GM19372 (cell line): ENCODE measurements at regions not wholly inside any gene's neighbourhood (a gene's known extent, or its start where the extent isn't known, plus 50 kb on each side); places are given as distances from the start of the nearest gene placed in this dataset.

Experiments used
- ATAC-seq: cut with Tn5 transposase; IDR thresholded peaks from one replicate; pipeline ENCODE4 v1.9.1; 2021; ENCODE audit warnings: mild to moderate bottlenecking, low read depth, moderate library complexity; ENCODE audit not compliant: unreplicated experiment

DNA sequence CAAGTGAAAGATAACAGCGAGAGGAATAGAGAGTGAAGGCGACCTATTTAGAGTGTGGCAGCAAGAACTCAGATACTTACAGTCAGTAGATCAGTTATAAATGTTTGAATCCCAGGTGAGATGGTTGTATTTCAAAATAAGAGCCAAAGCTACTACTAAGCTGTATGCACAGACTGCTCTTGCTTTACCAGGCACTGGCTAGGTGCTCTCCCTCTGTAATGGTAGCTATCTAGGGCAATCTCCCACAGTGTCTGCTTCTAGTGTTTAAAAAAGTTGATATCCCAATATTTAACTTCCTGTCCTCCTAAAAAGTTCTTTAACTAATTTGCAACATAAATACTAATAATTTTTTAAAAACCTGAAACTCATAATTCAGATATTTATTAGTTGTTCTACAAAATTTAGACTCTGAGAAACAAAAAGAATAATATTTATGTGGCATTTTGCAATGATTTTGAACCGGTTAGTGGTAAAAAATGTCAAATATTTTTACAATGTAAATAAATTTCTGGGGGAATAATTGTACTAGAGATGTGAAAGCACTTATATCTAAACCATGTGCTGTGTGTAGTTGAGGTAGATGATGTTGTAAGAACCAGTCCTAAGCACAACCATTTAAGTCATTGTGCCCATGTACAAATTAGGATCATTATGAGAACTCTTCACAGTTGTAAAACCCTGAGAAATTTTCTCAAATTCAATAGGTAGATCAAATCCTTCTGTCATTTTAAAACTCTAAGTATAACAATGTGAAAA lies 349.3 kb upstream of the SEMA3D start:
- no peak for ATAC-seq

DNA sequence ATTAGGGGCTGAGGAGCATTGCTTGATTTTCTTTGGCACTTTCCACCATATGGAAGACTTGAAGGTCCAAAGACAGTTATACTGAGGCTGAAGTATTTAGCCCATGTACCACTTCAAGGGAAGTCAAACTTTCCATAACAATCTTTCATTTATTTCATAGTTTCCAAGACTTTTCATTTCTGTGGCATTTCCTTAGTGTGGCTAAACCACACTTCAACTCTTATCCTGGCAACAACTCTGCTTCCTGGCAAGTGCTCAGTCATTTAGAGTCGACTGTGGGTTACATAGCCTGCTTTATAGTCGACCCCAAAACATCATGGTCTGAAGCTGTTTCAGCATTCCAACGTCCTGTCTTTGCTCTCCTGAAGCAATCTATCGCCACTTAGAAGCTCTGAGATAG lies 343.0 kb upstream of the SEMA3D start:
- ATAC-seq = no peak

DNA sequence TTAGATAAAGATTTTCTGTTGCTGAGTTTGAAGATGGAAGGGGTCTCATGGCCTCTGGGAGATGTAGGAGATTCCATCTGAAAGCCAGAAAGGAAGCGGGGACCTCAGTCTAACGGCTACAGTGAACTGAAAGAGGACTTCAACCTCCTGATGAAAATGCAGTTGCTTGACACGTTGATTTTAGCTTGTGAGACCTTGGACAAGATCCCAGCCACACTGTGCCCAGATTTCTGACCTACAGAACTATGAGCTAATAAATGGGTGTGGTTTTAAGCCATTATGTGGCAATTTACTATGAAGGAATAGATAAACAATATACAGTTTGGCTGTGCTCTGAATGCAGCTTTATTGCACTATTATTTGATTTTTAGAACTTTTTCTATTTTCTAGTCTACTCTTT lies 342.3 kb upstream of the SEMA3D start:
- no peak for ATAC-seq

DNA sequence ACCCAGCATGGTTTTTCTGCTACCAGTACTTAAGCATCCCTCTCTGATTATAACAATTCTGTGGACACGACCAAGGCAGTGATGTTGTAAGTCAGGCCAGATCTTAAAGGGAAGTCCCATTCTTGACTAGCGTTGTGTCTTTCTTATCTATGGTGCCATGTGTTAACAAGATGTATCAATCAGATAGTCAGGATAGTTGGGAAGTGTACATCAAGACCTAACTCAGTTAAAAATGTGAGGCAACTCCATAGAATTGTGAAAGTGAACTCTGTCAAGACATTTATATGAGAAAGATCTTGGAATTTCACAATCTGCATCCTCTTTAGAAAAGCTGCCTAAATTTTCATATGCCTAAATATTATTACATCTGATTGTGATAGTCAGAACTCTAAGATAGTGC lies 341.7 kb upstream of the SEMA3D start:
- ATAC-seq = no peak

DNA sequence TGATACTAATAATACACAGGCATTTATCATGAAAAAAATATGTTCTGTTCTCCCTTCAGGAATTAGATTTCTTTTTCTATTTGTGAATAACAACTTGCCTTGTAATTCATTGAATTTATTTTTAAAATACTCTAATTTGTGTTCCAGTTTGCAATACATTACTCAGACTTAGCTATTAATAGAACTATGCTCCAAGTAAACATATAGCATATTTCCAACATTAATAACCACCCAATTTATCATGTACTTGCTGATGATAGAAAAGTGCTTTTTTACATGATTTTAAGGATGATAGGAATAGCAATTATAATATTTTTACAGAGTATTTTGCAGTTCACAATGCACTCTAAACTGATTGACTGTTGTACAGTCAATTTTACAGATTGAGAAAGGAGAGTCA lies 338.8 kb upstream of the SEMA3D start:
- no peak for ATAC-seq

DNA sequence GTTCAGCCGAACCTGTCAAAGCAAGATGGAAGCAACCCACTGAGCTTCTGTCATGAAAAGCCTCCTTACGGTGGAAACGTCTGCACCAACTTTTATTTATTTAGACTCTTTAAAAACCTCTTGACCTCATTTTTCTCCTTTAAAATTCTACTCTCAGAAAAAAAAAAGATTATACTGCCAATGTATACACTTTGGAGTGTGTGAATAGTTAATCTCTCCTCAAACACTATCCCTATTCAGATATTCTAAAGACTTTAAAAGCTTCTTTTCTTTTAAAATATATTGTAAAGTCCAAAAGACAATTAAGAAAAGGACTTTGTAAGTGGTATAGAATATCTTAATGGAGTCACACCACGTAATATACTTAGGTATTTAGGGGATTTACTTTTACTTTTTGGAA lies 335.2 kb upstream of the SEMA3D start:
- no peak for ATAC-seq

DNA sequence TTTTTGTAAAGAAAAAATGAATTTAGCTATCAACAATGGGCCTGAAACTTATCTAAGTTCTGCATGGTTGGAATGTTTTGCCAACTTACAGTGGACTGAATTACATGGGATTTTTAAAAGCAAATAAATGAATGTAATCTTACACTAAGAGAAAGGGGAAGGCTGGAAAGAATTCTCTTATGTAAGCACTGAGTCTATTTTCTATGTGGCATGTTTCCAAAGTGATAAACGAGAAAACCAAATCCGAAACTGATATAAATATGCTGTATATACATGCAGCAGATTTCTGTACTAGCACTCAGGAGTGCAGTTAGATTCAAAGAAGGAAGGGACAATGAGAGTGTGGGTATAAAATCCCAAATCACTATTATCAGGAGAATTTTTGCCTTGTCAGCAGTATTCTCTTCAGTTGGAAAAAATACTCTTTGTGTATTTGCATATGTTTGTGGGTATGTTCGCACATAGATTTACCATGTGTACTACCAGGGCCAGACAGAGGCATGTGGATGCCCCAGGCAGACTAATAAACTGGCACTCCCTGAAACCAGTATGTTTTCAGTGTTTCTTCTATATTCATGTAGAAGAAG lies 334.3 kb upstream of the SEMA3D start:
- ATAC-seq = no peak

DNA sequence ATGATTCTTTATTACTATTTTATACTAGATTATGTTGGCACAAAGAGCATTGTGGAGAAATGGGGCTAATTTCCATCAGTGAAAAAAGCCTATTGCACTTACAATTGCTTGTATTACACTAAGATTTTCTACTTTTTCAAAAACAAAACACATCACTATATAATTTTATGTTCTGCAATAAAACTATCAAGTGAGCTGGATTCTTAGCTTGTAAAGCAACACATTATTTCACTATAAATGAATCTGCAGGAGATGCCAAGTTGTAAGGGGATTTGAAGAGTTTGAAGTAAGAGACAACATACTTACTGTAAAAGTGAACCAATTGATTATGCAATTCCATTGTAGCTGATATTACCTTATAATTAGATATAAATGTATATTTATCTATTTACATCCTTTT lies 333.3 kb upstream of the SEMA3D start:
- ATAC-seq = no peak

DNA sequence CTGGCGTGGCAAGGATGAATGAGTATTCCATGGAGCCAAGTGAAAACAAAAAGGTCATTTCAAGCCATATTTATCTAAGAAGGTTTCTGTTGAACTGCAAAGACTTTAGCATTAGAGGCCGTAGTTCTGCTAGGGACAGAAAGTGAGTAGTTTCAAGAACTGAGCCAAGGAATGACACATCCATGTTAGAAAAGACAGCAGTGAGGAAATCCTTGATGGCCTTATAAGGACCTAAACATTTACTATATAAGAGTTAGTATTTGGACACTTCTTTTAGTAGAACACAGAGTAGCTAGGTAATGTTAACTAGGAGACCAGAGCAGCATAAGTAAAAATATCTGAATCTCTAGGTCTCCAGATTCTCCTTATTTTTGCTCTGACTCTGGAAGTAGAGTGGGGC lies 329.8 kb upstream of the SEMA3D start:
- no peak for ATAC-seq

DNA sequence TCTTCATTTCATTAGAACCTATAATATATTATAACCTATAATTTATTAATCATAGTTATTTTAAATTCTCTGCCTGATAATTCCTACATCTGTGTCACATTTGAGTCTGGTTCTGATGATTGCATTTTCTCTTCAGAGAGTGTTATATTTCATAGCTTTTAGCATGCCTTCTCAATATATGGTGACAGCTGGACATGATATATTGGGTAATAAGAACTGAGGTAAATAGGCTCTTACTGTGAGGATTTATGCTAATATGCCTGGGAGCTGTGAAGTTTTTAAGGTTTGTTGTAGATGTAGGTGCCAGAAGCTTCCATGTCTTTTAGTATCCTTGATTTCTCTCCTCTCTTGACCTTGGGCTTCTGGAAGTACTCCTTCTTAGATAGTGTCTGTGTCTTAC lies 325.9 kb upstream of the SEMA3D start:
- no peak for ATAC-seq

DNA sequence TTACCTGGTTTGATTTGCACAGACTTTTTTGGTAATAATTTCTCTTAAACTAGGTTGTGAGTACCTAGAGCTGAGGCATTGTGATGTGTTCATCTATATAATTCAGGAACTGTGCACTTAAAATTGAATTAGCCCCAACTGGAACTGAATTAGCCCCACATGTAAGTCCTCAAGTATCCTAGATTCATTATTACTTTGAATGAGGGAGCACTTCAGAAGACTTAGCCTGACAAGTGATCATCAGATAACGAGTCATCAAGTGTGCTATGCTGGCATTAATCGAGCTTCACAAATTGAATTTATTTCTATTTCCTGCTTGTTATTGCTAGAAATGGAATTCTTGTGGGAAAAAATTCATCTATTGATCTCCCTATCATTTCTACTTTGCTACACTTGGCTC lies 323.4 kb upstream of the SEMA3D start:
- no peak for ATAC-seq

DNA sequence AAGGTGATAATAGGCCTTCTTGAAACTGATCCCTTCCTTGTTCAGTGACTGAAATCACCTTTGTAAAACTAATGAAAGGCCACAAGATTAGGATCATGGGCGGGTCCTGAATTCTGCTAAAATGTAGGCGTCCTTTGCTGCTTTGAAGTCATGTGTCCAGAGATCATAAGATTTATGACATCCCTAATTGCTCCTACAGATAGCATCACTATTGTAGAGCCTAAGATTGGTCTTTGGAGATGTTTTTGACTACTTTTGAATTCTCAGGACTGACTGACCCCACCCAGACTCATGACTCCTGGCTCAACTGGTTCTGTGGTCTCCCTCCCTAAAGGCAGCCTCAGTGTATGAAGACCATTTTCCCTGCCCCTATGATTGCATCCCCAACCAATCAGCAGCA lies 322.6 kb upstream of the SEMA3D start:
- no peak for ATAC-seq

DNA sequence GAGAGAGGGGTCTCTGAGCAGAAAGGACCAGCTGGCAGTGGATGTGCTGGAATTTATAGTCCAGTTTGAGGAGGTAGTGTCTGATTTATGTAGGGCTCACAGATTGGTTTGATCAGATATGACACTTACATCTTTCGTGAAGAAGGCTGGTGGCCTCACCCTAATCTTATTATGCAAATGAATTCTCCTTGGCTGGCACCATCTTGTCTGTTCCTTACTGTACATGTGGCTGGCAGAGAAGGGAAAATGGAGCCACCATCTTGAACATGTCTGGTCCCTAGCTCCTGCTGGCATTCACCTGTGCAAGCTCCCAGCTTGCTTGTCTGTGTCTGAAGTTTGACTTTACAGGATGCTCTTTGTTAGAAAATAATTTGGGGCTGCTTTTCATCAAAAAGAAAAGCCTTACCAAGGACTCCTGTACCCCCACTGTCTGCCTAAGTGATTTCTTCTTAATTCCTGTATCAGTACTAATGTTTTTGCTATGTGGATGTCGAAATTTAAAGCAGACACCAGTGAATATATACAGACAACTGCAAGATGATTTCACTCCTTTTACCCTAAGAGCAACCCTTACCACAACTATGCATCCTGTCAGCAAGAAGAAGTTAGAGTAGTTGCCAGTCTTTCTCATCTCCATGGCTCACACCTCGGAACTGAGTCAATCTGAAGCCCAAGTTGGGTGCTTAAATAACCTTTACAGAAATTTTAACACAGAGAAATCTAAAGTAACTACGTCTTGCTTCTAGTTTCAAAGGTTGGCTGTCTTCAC lies 322.0 kb upstream of the SEMA3D start:
- no peak for ATAC-seq

DNA sequence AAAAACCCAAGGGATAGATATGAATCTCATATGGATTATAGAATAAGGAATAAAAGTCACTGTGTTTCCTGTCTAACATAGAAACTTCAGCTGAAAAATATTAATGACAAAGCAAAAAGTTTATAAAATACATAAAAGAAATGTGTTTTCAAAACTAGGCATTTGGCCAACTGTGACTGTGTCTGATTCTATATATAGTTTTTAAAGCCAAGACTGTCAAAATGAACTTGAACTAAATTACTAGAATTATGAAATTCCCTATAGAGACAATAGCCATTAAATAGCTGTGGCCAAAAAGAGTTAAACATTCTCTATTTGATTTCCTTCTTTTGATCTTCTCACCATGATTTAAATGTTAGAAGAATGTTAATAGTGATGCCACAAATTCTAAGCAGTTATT lies 311.2 kb upstream of the SEMA3D start:
- ATAC-seq = no peak

DNA sequence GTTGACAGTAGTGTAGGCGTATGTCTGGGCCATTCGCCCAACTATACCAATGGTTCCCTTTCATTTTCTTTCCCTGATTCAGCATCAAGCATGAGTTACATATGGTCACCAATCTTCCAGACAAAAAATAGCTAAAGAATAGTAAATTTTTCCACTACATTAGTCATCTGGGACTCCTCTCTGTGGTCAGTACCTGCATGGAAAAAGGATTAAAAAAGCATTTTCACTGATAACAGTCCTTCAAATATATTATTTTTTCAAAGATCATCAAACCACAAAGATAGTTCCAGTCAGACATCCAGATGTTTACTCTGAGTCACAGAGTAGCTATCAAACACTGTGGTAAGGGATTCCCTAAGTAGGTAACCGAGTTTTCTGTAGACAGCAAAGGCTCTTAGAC lies 302.6 kb upstream of the SEMA3D start:
- no peak for ATAC-seq

DNA sequence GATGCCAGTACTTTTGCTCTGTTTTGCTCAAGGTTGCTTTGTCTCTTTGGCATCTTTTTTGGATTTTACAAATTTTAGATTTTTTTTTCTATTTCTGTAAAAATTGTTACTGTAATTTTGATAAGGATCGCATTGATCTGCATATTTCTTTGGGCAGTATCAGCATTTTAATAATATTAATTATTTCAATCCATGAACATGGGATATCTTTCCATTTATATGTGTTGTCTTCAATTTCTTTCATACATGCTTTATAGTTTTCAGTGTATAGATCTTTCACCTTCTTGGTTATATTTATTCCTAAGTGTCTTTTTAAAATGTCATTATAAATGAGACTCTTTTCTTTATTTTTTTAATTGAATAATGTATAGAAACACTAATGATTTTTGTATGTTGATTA lies 301.6 kb upstream of the SEMA3D start:
- no peak for ATAC-seq

DNA sequence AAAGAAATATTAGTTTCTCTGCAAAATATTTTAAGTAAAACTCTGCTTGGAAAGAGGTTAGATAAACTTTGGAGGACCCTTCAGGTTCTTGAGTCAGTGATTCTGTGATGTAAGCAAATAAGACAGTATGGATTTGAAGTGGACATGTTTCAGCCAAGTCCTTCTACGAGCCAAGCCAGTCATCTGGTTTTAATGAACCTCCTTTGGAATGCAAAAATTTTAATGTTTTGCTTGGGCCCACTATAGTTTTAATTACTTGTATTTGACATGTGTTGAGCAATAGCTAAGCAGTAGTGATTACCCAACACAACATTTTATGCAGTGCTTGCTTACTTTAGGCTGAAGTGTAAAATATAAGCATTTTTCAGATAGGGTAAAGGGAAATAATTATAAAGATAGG lies 296.3 kb upstream of the SEMA3D start:
- ATAC-seq = no peak

DNA sequence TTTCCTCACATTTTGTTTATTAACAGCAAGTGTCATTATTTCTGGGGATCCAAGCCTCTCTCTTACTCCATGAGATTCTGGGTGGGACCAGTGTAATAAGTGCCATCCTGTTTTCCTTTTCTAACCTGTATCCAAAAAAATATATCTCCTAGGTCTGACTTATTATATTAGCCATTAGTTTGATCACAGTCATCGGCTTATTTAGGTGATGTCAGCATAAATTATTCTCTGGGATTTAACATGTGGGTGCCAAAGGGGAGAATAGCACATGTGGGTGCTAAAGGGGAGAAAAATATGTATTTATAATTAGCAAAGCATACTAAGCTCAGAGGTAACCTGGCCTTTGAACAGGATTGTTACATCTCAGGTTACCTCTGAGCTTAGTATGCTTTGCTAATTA lies 293.8 kb upstream of the SEMA3D start:
- ATAC-seq = no peak

DNA sequence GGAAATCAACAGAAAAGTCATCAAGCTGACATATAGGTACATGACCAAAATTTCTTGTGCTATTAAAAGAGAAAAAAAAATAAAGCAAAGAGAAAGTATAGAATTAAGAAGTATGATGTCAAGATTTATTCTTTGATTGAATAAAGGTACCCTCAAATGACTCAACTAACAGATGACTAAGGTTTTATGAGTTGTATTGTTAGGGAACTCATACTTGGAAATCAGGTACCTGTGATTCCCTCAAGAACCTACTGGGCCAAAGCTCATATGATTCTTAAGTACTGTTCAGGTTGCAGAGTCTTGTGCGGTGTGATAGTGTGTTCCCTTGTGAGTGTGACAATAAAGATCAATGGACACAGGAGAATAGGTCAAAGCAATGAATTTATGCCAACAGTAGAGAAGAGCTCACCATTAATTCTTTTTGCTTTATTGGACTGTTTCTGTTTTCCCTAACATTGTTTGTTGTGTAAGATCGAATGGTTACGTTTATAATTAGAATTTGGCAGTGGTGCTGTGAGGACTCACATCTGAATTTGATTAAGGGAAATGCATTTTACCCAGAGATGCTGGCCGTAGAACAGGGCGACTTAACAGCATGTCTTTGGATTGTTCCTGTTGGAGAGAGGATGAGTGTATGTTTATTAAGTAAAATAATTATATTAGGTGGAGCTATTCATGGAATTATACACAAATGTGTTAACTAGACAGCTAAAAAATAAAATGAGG lies 293.2 kb upstream of the SEMA3D start:
- no peak for ATAC-seq

DNA sequence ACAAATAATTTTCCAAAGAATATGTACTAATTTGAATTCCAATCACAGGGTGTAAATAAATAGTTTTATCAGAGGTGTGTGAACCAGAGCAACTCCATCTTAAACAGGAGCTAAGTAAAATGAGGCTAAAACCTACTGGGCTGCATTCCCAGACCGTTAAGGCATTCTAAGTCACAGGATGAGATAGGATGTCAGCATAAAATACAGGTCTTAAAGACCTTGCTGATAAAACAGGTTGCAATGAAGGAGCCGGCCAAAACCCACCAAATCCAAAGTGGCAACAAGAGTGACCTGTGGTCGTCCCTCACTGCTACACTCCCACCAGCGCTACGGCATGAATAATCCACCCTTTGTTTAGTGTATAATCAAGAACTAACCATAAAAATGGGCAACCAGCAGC lies 291.7 kb upstream of the SEMA3D start:
- no peak for ATAC-seq

DNA sequence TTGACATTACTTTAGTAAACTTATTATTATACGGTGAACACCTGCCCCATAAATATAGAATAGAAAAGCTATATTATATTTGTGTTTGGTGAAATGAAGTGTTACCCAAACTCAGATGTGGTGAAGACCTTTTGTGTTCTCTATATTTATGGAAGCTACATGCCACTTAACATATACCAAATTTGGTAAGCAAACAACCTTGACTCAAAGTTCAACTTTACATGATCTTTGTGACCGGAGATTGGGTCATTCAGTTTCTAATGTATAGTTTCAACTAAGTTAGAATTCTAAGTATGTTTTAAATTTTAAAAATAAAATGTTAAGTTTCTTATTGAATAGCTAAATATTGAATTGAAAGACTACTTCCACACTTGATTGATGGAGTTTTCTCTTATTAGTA lies 288.6 kb upstream of the SEMA3D start:
- no peak for ATAC-seq
